SK-N-SH treated with all-trans-retinoic acid at 6 μM for 48 hours (cell line): ENCODE measurements at regions not wholly inside any gene's neighbourhood (a gene's known extent, or its start where the extent isn't known, plus 50 kb on each side); places are given as distances from the start of the nearest gene placed in this dataset.

Source experiments
- ARNTL ChIP-seq: fragments of 450-650 bp; formaldehyde crosslinking; IDR thresholded peaks from 2 replicates; pipeline ENCODE4 v1.5.0; 2020; ENCODE audit warnings: low read depth, mild to moderate bottlenecking, moderate library complexity, borderline replicate concordance
- CREB5 ChIP-seq: fragments of 250-450 bp; sonication (Bioruptor Pico); IDR thresholded peaks from 2 replicates; pipeline ENCODE4 v1.5.1; 2020; ENCODE audit warnings: low read depth, mild to moderate bottlenecking, moderate library complexity
- CSDC2 ChIP-seq: fragments of 250-450 bp; sonication (Bioruptor Pico); IDR thresholded peaks from 2 replicates; pipeline ENCODE4 v1.5.0; 2020; ENCODE audit warnings: mild to moderate bottlenecking, moderate library complexity
- RARB ChIP-seq: fragments of 250-450 bp; sonication (Bioruptor Pico); IDR thresholded peaks from 2 replicates; pipeline ENCODE4 v1.8.0; 2021; ENCODE audit warnings: mild to moderate bottlenecking, moderate library complexity
- TOX ChIP-seq: fragments of 250-450 bp; sonication (Bioruptor Pico); IDR thresholded peaks from 2 replicates; pipeline ENCODE4 v1.8.0; 2021; ENCODE audit warnings: mild to moderate bottlenecking, moderate library complexity, borderline replicate concordance
- ZC3H10 ChIP-seq: fragments of 250-450 bp; sonication (Bioruptor Pico); IDR thresholded peaks from 2 replicates; pipeline ENCODE4 v1.5.1; 2021; ENCODE audit warnings: mild to moderate bottlenecking, moderate library complexity
- ZNF70 ChIP-seq: fragments of 450-650 bp; formaldehyde crosslinking; IDR thresholded peaks from 2 replicates; pipeline ENCODE4 v1.5.0; 2020; ENCODE audit warnings: mild to moderate bottlenecking, moderate library complexity

DNA sequence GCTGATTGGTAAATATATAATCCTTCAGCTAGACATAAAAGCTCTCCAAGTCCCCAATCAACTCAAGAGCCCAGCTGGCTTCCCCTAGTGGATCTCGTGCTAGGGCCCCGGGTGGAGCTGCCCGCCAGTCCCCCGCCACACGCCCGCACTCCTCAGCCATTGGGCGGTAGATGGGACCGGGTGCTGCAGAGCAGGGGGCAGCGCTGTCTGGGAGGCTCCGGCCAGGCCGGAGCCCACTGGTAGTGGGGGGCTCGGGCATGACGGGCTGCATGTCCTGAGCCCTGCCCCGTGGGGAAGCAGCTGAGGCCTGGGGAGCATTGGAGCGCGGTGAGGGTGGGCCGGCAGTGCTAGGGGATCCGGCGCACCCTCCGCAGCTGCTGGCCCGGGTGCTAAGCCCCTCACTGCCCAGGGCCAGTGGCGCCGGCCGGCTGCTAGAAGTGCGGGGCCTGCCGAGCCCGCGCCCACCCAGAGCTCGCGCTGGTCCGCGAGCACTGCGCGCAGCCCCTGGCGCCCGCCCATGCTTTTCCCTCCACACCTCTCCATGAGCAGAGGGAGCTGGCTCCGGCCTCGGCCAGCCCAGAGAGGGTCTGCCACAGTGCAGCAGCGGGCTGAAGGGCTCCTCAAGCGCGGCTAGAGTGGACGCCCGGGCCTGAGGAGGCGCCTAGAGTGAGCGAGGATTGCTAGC, 1680.6 kb upstream of the RAG2 start:
- no peak for TF ChIP-seq TOX (CRISPR knock-in tag)
- no peak for TF ChIP-seq RARB (CRISPR knock-in tag)
- TF ChIP-seq ZC3H10 (CRISPR knock-in tag), result no peak
- TF ChIP-seq ARNTL, result no peak
- TF ChIP-seq CSDC2 (CRISPR knock-in tag), result no peak
- no peak for TF ChIP-seq ZNF70
- TF ChIP-seq CREB5 (CRISPR knock-in tag), result no peak
